HepG2 (cell line): ENCODE measurements at regions not wholly inside any gene's neighbourhood (a gene's known extent, or its start where the extent isn't known, plus 50 kb on each side); places are given as distances from the start of the nearest gene placed in this dataset.

Experiments
- ATAC-seq: fragments of 200-7000 bp; cut with Tn5 transposase; 3 replicates; pipeline ENCODE4 v1.9.1; 2020; ENCODE audit warnings: mild to moderate bottlenecking, moderate library complexity
- BruUV-seq: library from RNA; stranded (reverse); fragments of 400-500 nt; replicated peaks from 2 replicates; lab custom pipeline; 2021; lab: Mats Ljungman, UMichigan
- CTCF ChIA-PET: fragments of 300-600 bp; formaldehyde crosslinking; extraction: SDS; loops from one replicate; lab custom pipeline; 2021; ENCODE audit warnings: low total read pairs, inconsistent platforms, low intra/inter-chr PET ratio; lab: Yijun Ruan, JAX
- POLR2A ChIA-PET: fragments of 350-600 bp; sonication (Branson Sonifier 250); formaldehyde crosslinking; loops from one replicate; lab custom pipeline; 2020; ENCODE audit warnings: antibody characterized with exemption, inconsistent platforms; lab: Yijun Ruan, JAX
- DNase-seq: peaks from one replicate; pipeline ENCODE4 v3.0.0-alpha.2; 2015; ENCODE audit warnings: low spot score
- FAIRE-seq: peaks from 3 replicates; lab custom pipeline; 2011; peaks lifted over from hg19 to GRCh38; lab: Jason Lieb, UNC
- H2AFZ ChIP-seq: one replicate; pipeline ENCODE4 v1.6.1; 2011; ENCODE audit warnings: low read length, inconsistent platforms
- H3K27ac ChIP-seq: fragments of 300-600 bp; 3 replicates; pipeline ENCODE4 v1.8.0; 2011; ENCODE audit warnings: mixed run types, mild to moderate bottlenecking, mixed read lengths, low read length, inconsistent platforms; ENCODE audit not compliant: insufficient read depth; ENCODE audit errors: extremely low read length
- H3K27me3 ChIP-seq, 2 experiments: fragments of 200-600 bp in 1 of 2; 2 replicates in 1 of 2; 3 replicates in 1 of 2; pipeline versions ENCODE4 v1.6.0 to v1.8.0; 2011; ENCODE audit warnings: low read length in 2 of 2, mild to moderate bottlenecking in 2 of 2, moderate library complexity in 2 of 2, inconsistent platforms in 1 of 2; ENCODE audit not compliant: insufficient read depth in 2 of 2, control insufficient read depth in 1 of 2
- H3K36me3 ChIP-seq, 2 experiments: fragments of 200-600 bp in 1 of 2; replicated peaks in 1 of 2; 2 replicates in 1 of 2; 3 replicates in 1 of 2; pipeline versions ENCODE4 v1.5.1 to v1.8.0; 2011; ENCODE audit warnings: low read length in 2 of 2, inconsistent platforms in 1 of 2; ENCODE audit not compliant: insufficient read depth in 2 of 2, control insufficient read depth in 1 of 2
- H3K4me1 ChIP-seq: 2 replicates; pipeline ENCODE4 v1.5.1; 2012; ENCODE audit warnings: low read length, inconsistent platforms; ENCODE audit not compliant: insufficient read depth
- H3K4me2 ChIP-seq: 2 replicates; pipeline ENCODE4 v1.6.0; 2011; ENCODE audit warnings: low read depth, low read length, inconsistent platforms
- H3K4me3 ChIP-seq, 3 experiments: fragments of 200-600 bp in 1 of 3; sonication (generic), shearing (Covaris generic) in 1 of 3; replicated peaks in 1 of 3; 2 replicates each; pipeline ENCODE4 v1.5.1; 2011 to 2016; ENCODE audit warnings: low read length in 3 of 3, inconsistent platforms in 2 of 3, low read depth in 2 of 3, mild to moderate bottlenecking in 2 of 3, control low read depth in 1 of 3, mixed read lengths in 1 of 3; ENCODE audit not compliant: insufficient read depth in 1 of 3
- H3K79me2 ChIP-seq: one replicate; pipeline ENCODE4 v1.6.1; 2011; ENCODE audit warnings: low read length, inconsistent platforms; ENCODE audit not compliant: insufficient read depth
- H3K9ac ChIP-seq: 2 replicates; pipeline ENCODE4 v1.6.0; 2011; ENCODE audit warnings: mild to moderate bottlenecking, low read depth, low read length, inconsistent platforms; ENCODE audit not compliant: insufficient read depth
- H3K9me3 ChIP-seq: 2 replicates; pipeline ENCODE4 v1.5.1; 2012; ENCODE audit warnings: mild to moderate bottlenecking, low read length
- H4K20me1 ChIP-seq: 2 replicates; pipeline ENCODE4 v1.6.0; 2011; ENCODE audit warnings: inconsistent platforms, mild to moderate bottlenecking, low read length, moderate library complexity; ENCODE audit not compliant: insufficient read depth
- CBX5 ChIP-seq: sonication (generic); formaldehyde crosslinking; IDR thresholded peaks from 2 replicates; pipeline ENCODE4 v1.4.0; 2020; ENCODE audit warnings: missing genetic modification reagents, borderline replicate concordance
- NFIB ChIP-seq: sonication (generic); formaldehyde crosslinking; IDR thresholded peaks from 2 replicates; pipeline ENCODE4 v1.9.0; 2021; ENCODE audit warnings: missing genetic modification reagents, mild to moderate bottlenecking, borderline replicate concordance
- PHF20 ChIP-seq: sonication (generic); formaldehyde crosslinking; IDR thresholded peaks from 2 replicates; pipeline ENCODE4 v1.5.0; 2020; ENCODE audit warnings: mild to moderate bottlenecking, missing genetic modification reagents
- POLR2G ChIP-seq: fragments of 200-400 bp; formaldehyde crosslinking; IDR thresholded peaks from 2 replicates; pipeline ENCODE4 v1.6.1; 2018; ENCODE audit warnings: mild to moderate bottlenecking, low read depth, low read length, moderate library complexity
- RBAK ChIP-seq: sonication (generic); formaldehyde crosslinking; IDR thresholded peaks from 2 replicates; pipeline ENCODE4 v1.5.1; 2020; ENCODE audit warnings: mild to moderate bottlenecking, missing genetic modification reagents
- SOX6 ChIP-seq, 2 experiments: fragments of 450-650 bp in 1 of 2; sonication (generic) in 1 of 2; formaldehyde crosslinking in 1 of 2; IDR thresholded peaks; 2 replicates each; pipeline versions ENCODE4 v1.4.0 to v1.6.1; 2017 to 2020; ENCODE audit warnings: antibody characterized with exemption in 1 of 2, mild to moderate bottlenecking in 1 of 2, missing genetic modification reagents in 1 of 2
- TARDBP ChIP-seq: sonication (generic); formaldehyde crosslinking; IDR thresholded peaks from 2 replicates; pipeline ENCODE4 v1.8.0; 2022; ENCODE audit warnings: mild to moderate bottlenecking, missing genetic modification reagents
- ZNF276 ChIP-seq: sonication (generic); formaldehyde crosslinking; IDR thresholded peaks from 2 replicates; pipeline ENCODE4 v1.4.0; 2020; ENCODE audit warnings: mild to moderate bottlenecking, low read depth, missing genetic modification reagents
- ZNF441 ChIP-seq: sonication (generic); formaldehyde crosslinking; IDR thresholded peaks from 2 replicates; pipeline ENCODE4 v1.7.0; 2021; ENCODE audit warnings: missing genetic modification reagents, borderline replicate concordance
- ZNF512B ChIP-seq: sonication (generic); formaldehyde crosslinking; IDR thresholded peaks from 2 replicates; pipeline ENCODE4 v1.5.1; 2020; ENCODE audit warnings: missing genetic modification reagents, mild to moderate bottlenecking, borderline replicate concordance
- ZNF775 ChIP-seq: sonication (generic); formaldehyde crosslinking; IDR thresholded peaks from 2 replicates; pipeline ENCODE4 v1.4.0; 2020; ENCODE audit warnings: missing genetic modification reagents, mild to moderate bottlenecking, moderate library complexity, borderline replicate concordance
- WGBS: methylation state at CpG from one replicate; pipeline ENCODE4 v1.1.6; 2017; ENCODE audit warnings: low lambda C conversion rate; 5-methylcytosine and 5-hydroxymethylcytosine counted together
- in situ Hi-C: cut with HindIII; loops from 2 replicates; pipeline ENCODE4 v1.10.0; 2017; ENCODE audit warnings: low pct_unique_long_range_greater_than_20kb; ENCODE audit not compliant: extremely low pct_ligation_motif_present
- intact Hi-C: fragments of 100-400 bp; cut with micrococcal nuclease; formaldehyde crosslinking; loops from one replicate; pipeline ENCODE4 v1.10.0; 2022; ENCODE audit not compliant: unreplicated experiment

DNA sequence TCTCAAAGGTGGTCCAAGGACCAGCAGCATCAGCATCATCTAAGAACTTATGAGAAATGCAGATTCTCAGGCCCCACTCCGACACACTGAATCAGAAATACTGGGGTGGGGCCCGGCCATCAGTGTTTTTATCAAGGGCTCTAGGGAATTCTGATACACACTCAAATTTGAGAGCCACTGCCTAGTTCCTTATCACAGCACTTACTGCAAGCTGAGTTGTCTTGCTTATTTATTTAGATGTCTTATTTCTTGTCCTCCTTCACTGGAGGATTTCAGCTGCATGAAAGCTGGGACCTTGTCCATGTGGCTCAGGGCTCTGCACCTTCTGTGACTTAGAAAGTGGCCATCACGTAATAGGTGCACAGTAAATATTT is 139.4 kb upstream of the RREB1 start (continued):
- no peak for TF ChIP-seq RBAK (CRISPR knock-in tag)
- TF ChIP-seq ZNF775 (CRISPR knock-in tag), result no peak

DNA sequence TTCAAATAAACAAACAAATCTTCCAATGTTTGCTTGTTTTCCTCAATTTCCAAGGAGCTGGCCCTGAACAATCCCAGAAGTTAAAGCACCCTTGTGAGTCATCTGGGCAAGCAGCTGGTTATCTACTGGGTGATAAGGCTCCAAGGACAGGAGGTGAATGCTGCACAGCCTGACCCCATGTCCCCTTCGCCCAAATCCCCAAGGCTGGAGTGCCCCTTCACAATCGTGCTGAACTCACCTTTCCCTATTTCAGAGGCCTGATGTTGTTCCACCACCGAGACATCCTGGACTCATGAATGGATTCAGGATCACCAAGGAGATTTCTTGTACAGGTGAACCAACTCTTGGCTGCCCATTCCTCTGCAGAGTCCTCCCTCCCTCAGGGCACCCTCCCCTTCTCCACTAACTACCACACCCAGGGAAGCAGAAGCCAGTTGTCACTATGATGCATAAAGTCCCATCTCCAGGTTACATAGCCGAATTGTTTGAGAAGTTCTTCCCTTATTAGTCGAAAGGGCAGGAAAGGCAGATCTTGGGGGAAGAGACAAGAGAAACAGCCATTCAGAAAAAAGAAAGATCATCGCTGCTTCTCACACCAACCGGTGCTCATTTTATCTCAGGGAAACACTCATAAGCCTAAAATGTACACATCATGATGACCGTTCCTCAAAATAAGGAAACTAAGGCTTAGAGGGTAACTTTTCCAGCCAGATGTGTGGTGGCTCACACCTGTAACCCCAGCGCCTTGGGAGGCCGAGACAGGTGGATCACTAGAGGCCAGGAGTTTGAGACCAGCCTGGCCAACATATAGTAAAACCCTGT is 138.8 kb upstream of the RREB1 start:
- no peak overlapping the region for H2AFZ ChIP-seq
- in situ Hi-C loops, result no loop called here
- H3K36me3 ChIP-seq, result no peaks in the 10 kb centered on the region
- CTCF ChIA-PET, result no interaction called here
- H3K27me3 ChIP-seq, result no peaks in the 10 kb centered on the region; a peak in 1 of 5 replicates
- 65% methylated on average over 10 of the region's 10 CpGs for WGBS
- H3K4me3 ChIP-seq, result no peak overlapping the region
- TF ChIP-seq TARDBP, result no peak
- TF ChIP-seq PHF20, result no peak
- no peak for TF ChIP-seq ZNF512B (CRISPR knock-in tag)
- no peak for TF ChIP-seq POLR2G
- TF ChIP-seq CBX5, result no peak
- TF ChIP-seq ZNF441 (CRISPR knock-in tag), result no peak
- TF ChIP-seq NFIB (CRISPR knock-in tag), result no peak
- no peak for TF ChIP-seq ZNF276 (CRISPR knock-in tag)
- TF ChIP-seq SOX6 (IDR thresholded peaks at IDR 0.05), result no peak
- TF ChIP-seq SOX6 (CRISPR knock-in tag; IDR thresholded peaks at IDR 0.05), result no peak
- H3K4me2 ChIP-seq, result no peak overlapping the region
- BruUV-seq, result no TSS peak
- DNase-seq (no peak), ATAC-seq (no peak), FAIRE-seq (no peak)
- H4K20me1 ChIP-seq, result no peaks in the 10 kb centered on the region
- H3K4me1 ChIP-seq, result peaks cover 30% of the 10 kb centered on the region
- H3K27ac ChIP-seq, result no peak overlapping the region
- intact Hi-C loops, result no loop called here
- no peak overlapping the region for H3K9ac ChIP-seq
- POLR2A ChIA-PET, result no interaction called here
- no peaks in the 10 kb centered on the region for H3K79me2 ChIP-seq
- no peaks in the 10 kb centered on the region for H3K9me3 ChIP-seq
